Adrenal gland (tissue), 5 donors: ENCODE measurements at regions not wholly inside any gene's neighbourhood (a gene's known extent, or its start where the extent isn't known, plus 50 kb on each side); places are given as distances from the start of the nearest gene placed in this dataset.

Source experiments
- POLR2A ChIP-seq, 2 donors: fragments of 450-650 bp; IDR thresholded peaks; one replicate each; pipeline ENCODE4 v1.6.1; 2017; ENCODE audit warnings: antibody characterized with exemption in 2 of 2, mild to moderate bottlenecking in 2 of 2, moderate library complexity in 1 of 2
- TF ChIP-seq, protein P1 (sequence below), 6 experiments: fragments of 450-650 bp in 4 of 6; fragments of 200-600 bp in 2 of 6; sonication (generic) in 1 of 6; IDR thresholded peaks; 1 replicate in 5 of 6; 2 replicates in 1 of 6; pipeline versions ENCODE4 v1.5.1 to v1.8.0; 2016 to 2021; ENCODE audit warnings: antibody characterized with exemption in 6 of 6, mild to moderate bottlenecking in 2 of 6, moderate library complexity in 1 of 6
- donor health status: DM: no; HTN: no; CAD: no.

DNA sequence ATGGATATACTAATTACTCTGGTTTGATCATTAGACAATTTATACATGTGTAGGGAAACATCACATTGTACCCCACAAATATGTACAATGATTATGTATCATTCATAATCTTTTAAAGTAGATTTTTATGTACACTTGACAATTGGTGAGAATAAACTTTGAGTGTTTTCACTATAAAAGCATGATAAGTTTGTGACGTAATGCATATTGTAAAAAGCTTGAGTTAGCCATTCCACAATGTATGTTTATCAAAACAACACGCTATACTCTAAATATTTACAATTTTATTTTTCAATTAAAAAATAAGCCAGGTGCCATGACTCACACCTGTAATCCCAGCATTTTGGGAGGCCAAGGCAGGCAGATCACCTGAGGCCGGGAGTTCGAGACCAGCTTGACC, 360.1 kb upstream of the ITGA1 start:
- TF ChIP-seq, protein P1, sequence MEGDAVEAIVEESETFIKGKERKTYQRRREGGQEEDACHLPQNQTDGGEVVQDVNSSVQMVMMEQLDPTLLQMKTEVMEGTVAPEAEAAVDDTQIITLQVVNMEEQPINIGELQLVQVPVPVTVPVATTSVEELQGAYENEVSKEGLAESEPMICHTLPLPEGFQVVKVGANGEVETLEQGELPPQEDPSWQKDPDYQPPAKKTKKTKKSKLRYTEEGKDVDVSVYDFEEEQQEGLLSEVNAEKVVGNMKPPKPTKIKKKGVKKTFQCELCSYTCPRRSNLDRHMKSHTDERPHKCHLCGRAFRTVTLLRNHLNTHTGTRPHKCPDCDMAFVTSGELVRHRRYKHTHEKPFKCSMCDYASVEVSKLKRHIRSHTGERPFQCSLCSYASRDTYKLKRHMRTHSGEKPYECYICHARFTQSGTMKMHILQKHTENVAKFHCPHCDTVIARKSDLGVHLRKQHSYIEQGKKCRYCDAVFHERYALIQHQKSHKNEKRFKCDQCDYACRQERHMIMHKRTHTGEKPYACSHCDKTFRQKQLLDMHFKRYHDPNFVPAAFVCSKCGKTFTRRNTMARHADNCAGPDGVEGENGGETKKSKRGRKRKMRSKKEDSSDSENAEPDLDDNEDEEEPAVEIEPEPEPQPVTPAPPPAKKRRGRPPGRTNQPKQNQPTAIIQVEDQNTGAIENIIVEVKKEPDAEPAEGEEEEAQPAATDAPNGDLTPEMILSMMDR (IDR thresholded peaks at IDR 0.05) = no peak
- no peak for TF ChIP-seq POLR2A (IDR thresholded peaks at IDR 0.05)
